Transverse colon (tissue), 4 donors: ENCODE measurements at regions not wholly inside any gene's neighbourhood (a gene's known extent, or its start where the extent isn't known, plus 50 kb on each side); places are given as distances from the start of the nearest gene placed in this dataset.

ENCODE experiments used
- DNase-seq: peaks from one replicate; pipeline ENCODE4 v3.0.0-alpha.2; 2019
- H3K27ac ChIP-seq, 4 donors: fragments of 200-600 bp; sonication (generic); 2 replicates each; pipeline ENCODE4 v1.5.1; 2016 to 2018; ENCODE audit warnings: inconsistent platforms in 4 of 4
- H3K27me3 ChIP-seq: fragments of 200-600 bp; sonication (generic); 2 replicates; pipeline ENCODE4 v1.5.1; 2017; ENCODE audit warnings: inconsistent platforms
- H3K36me3 ChIP-seq, 4 donors: fragments of 200-600 bp; sonication (generic); 2 replicates each; pipeline ENCODE4 v1.5.1; 2017 to 2019; ENCODE audit warnings: inconsistent platforms in 4 of 4
- H3K4me1 ChIP-seq, 4 donors: fragments of 200-600 bp; sonication (generic); 2 replicates each; pipeline ENCODE4 v1.5.1; 2017 to 2020; ENCODE audit warnings: inconsistent platforms in 4 of 4
- H3K4me3 ChIP-seq, 4 donors: fragments of 200-600 bp; sonication (generic); 1 replicate in 1 of 4; 2 replicates in 3 of 4; pipeline versions ENCODE4 v1.5.1 to v1.6.1; 2017 to 2019; ENCODE audit warnings: inconsistent platforms in 4 of 4
- H3K9me3 ChIP-seq, 2 donors: fragments of 200-600 bp; sonication (generic); 2 replicates each; pipeline ENCODE4 v1.5.1; 2017 to 2019; ENCODE audit warnings: inconsistent platforms in 2 of 2
- EP300 ChIP-seq: sonication (generic); formaldehyde crosslinking; IDR thresholded peaks from one replicate; pipeline ENCODE4 v1.6.1; 2017; ENCODE audit warnings: antibody characterized with exemption, low read depth
- POLR2A ChIP-seq: fragments of 450-650 bp; IDR thresholded peaks from one replicate; pipeline ENCODE4 v1.6.1; 2016; ENCODE audit warnings: antibody characterized with exemption, mild to moderate bottlenecking, moderate library complexity
- POLR2AphosphoS5 ChIP-seq, 3 donors: sonication (generic); formaldehyde crosslinking; IDR thresholded peaks; one replicate each; pipeline ENCODE4 v1.6.1; 2016; ENCODE audit warnings: antibody characterized with exemption in 3 of 3
- WGBS, 2 donors: methylation state at CpG; one replicate each; pipeline ENCODE4 v1.1.5; 2018; ENCODE audit warnings: low coverage in 1 of 2; 5-methylcytosine and 5-hydroxymethylcytosine counted together
- in situ Hi-C, 4 donors: fragments of 200-750 bp; cut with MboI; loops; one replicate each; pipeline versions ENCODE4 v1.15.0 to v1.15.1; 2017; ENCODE audit warnings: low sequenced_read_pairs in 3 of 4, low pct_ligation_motif_present in 1 of 4, low pct_unique_long_range_greater_than_20kb in 1 of 4
- intact Hi-C: fragments of 100-400 bp; cut with DNase I; formaldehyde crosslinking; loops from one replicate; pipeline ENCODE4 v1.15.1; 2023; ENCODE audit warnings: low total_unique reads
- TF ChIP-seq, protein P1 (sequence below), 5 experiments: fragments of 200-600 bp in 3 of 5; fragments of 450-650 bp in 2 of 5; sonication (generic) in 3 of 5; IDR thresholded peaks; 1 replicate in 2 of 5; 2 replicates in 3 of 5; pipeline ENCODE4 v1.5.1; 2016 to 2017; ENCODE audit warnings: antibody characterized with exemption in 5 of 5, inconsistent platforms in 3 of 5, mild to moderate bottlenecking in 2 of 5, moderate library complexity in 1 of 5

DNA sequence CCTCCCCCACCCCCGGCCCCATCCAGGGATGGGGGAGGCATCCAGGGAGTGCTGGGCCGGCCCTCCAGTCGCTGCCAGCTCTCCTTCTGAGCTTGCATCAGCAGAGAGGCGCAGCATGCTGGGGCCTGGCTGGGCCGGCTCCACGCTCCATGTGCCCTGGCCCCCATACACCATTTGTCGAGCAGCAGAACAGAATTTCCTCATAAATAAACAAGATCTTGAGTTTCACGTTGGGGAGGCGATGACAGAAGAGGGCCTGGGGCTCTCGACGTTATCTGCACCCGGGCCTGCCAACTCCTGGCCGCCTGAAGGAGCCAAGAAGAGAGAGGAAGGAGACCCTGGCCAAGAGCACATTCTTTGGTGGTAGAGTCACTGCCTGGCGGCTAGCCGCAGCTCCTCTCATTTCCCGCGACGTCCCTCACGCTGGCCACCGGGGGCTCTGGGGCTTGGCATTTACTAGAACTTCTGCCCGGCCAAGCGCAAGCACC lies 177.0 kb downstream of the FGF18 start:
- 41 to 73% methylated on average over 6 to 22 of the region's 22 CpGs for WGBS, 2 donors
- H3K4me3 ChIP-seq: no peak overlapping the region
- in situ Hi-C loops: no loop called here

GRCh38 chr5:171597946-171598640 lies 178.6 kb downstream of the FGF18 start:
- no peak overlapping the region for H3K4me3 ChIP-seq
- H3K9me3 ChIP-seq: no peaks in the 10 kb centered on the region
- WGBS, 2 donors: 73 to 79% methylated on average over 2 to 6 of the region's 6 CpGs
- H3K36me3 ChIP-seq: no peaks in the 10 kb centered on the region
- no peak for DNase-seq
- intact Hi-C loops (no loop called here), in situ Hi-C loops (no loop called here)
- H3K27ac ChIP-seq: no peak overlapping the region
- no peaks in the 10 kb centered on the region for H3K4me1 ChIP-seq
- TF ChIP-seq, protein P1, sequence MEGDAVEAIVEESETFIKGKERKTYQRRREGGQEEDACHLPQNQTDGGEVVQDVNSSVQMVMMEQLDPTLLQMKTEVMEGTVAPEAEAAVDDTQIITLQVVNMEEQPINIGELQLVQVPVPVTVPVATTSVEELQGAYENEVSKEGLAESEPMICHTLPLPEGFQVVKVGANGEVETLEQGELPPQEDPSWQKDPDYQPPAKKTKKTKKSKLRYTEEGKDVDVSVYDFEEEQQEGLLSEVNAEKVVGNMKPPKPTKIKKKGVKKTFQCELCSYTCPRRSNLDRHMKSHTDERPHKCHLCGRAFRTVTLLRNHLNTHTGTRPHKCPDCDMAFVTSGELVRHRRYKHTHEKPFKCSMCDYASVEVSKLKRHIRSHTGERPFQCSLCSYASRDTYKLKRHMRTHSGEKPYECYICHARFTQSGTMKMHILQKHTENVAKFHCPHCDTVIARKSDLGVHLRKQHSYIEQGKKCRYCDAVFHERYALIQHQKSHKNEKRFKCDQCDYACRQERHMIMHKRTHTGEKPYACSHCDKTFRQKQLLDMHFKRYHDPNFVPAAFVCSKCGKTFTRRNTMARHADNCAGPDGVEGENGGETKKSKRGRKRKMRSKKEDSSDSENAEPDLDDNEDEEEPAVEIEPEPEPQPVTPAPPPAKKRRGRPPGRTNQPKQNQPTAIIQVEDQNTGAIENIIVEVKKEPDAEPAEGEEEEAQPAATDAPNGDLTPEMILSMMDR (IDR thresholded peaks at IDR 0.05): no peak
- no peaks in the 10 kb centered on the region for H3K27me3 ChIP-seq

More for the DNA sequence above, 177.0 kb downstream of the FGF18 start:
- Histone ChIP-seq H3K9me3 (no peaks in the 10 kb centered on the region), H3K27me3 (no peaks in the 10 kb centered on the region), H3K36me3 (no peaks in the 10 kb centered on the region), H3K4me1 (no peaks in the 10 kb centered on the region), H3K27ac (no peak overlapping the region)
- intact Hi-C loops: no loop called here
- DNase-seq: no peak
- TF ChIP-seq, protein P1 (IDR thresholded peaks at IDR 0.05): no peak
- no peak for TF ChIP-seq POLR2A
- TF ChIP-seq EP300: no peak

- in situ Hi-C loops (no loop called here), intact Hi-C loops (no loop called here)
- no peak for TF ChIP-seq POLR2A
- H3K4me3 ChIP-seq: no peak overlapping the region
- 83% methylated on average over 6 to 7 of the region's 7 CpGs for WGBS, 2 donors
- no peaks in the 10 kb centered on the region for H3K4me1 ChIP-seq
- no peaks in the 10 kb centered on the region for H3K27me3 ChIP-seq
- DNase-seq: no peak
- no peaks in the 10 kb centered on the region for H3K36me3 ChIP-seq
- H3K27ac ChIP-seq: no peak overlapping the region
- H3K9me3 ChIP-seq: no peaks in the 10 kb centered on the region
Measured at GRCh38 chr5:171598641-171599152, 179.2 kb downstream of the FGF18 start.

DNA sequence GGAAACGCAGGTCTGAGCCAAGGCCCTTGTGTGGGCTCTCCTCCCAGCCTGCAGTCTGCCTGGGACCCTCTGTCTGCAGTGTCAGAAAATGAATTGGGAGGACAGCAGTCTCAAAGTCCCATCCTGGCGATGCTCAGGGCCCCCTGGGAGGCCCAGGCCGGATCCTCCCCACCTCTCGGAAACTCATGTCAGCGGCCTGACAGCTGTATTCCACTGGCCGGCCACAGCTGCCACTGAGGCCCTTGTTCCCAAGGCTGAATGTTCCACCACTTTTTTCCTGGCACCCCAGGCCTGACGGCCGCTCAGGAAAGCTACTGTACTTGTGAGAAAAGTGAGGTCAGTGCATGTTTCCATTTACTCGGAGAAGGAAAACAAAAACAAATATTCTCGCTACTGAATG lies 180.0 kb downstream of the FGF18 start:
- WGBS, 2 donors: 67 to 70% methylated on average over 4 to 10 of the region's 10 CpGs
- DNase-seq: no peak
- no peaks in the 10 kb centered on the region for H3K9me3 ChIP-seq
- TF ChIP-seq EP300: no peak
- no peak for TF ChIP-seq POLR2AphosphoS5 (IDR thresholded peaks at IDR 0.05)
- TF ChIP-seq, protein P1 (IDR thresholded peaks at IDR 0.05): no peak
- no peak for TF ChIP-seq POLR2A
- in situ Hi-C loops (no loop called here), intact Hi-C loops (no loop called here)
- H3K27me3 ChIP-seq: no peaks in the 10 kb centered on the region
- no peak overlapping the region for H3K4me3 ChIP-seq
- H3K4me1 ChIP-seq: no peaks in the 10 kb centered on the region
- no peak overlapping the region for H3K27ac ChIP-seq
- H3K36me3 ChIP-seq: no peaks in the 10 kb centered on the region
